Panc1 (cell line): ENCODE measurements at regions not wholly inside any gene's neighbourhood (a gene's known extent, or its start where the extent isn't known, plus 50 kb on each side); places are given as distances from the start of the nearest gene placed in this dataset.
A peak's percentile ranks its signal among the peaks of the same experiment; 100 is the strongest.

ENCODE experiments used
- ATAC-seq: fragments of 200-7000 bp; cut with Tn5 transposase; 2 replicates; pipeline ENCODE4 v1.9.1; 2020; ENCODE audit warnings: mild to moderate bottlenecking, moderate library complexity
- BruUV-seq: library from RNA; stranded (reverse); fragments of 400-500 nt; replicated peaks from 2 replicates; lab custom pipeline; 2021; lab: Mats Ljungman, UMichigan
- CTCF ChIA-PET: fragments of 300-600 bp; sonication (Branson Sonifier 250); formaldehyde crosslinking; loops from one replicate; lab custom pipeline; 2022; ENCODE audit warnings: antibody characterized with exemption; lab: Charles Lee
- POLR2A ChIA-PET: fragments of 300-600 bp; sonication (Branson Sonifier 250); formaldehyde crosslinking; loops from one replicate; lab custom pipeline; 2022; ENCODE audit warnings: antibody characterized with exemption; lab: Charles Lee
- DNase-seq: peaks from one replicate; pipeline ENCODE4 v3.0.0-alpha.2; 2010; ENCODE audit warnings: low read depth, low spot score
- H3K27ac ChIP-seq: 2 replicates; pipeline ENCODE4 v1.5.1; 2011; ENCODE audit warnings: mild to moderate bottlenecking, low read length, inconsistent platforms
- H3K27me3 ChIP-seq: fragments of 200-500 bp; sonication (Bioruptor generic); 2 replicates; pipeline ENCODE4 v1.6.0; 2014; ENCODE audit warnings: low read length, inconsistent platforms; ENCODE audit not compliant: control insufficient read depth, insufficient read depth
- H3K36me3 ChIP-seq: fragments of 200-500 bp; sonication (Bioruptor generic); 2 replicates; pipeline ENCODE4 v1.5.1; 2014; ENCODE audit warnings: inconsistent platforms, mild to moderate bottlenecking, low read length, moderate library complexity; ENCODE audit not compliant: control insufficient read depth, insufficient read depth
- H3K4me1 ChIP-seq: 2 replicates; pipeline ENCODE4 v1.5.1; 2011; ENCODE audit warnings: inconsistent platforms, mild to moderate bottlenecking, low read length, moderate library complexity; ENCODE audit not compliant: control insufficient read depth, insufficient read depth
- H3K4me3 ChIP-seq, 2 experiments: 2 replicates each; pipeline ENCODE4 v1.5.1; 2011 to 2012; ENCODE audit warnings: low read depth in 2 of 2, low read length in 2 of 2, mild to moderate bottlenecking in 2 of 2, inconsistent platforms in 1 of 2, moderate library complexity in 1 of 2
- H3K9me3 ChIP-seq: fragments of 200-500 bp; sonication (Bioruptor generic); 2 replicates; pipeline ENCODE4 v1.5.1; 2014; ENCODE audit warnings: low read depth, mild to moderate bottlenecking, inconsistent platforms, low read length, moderate library complexity; ENCODE audit not compliant: control insufficient read depth, insufficient read depth
- CTCF ChIP-seq: fragments of 450-650 bp; IDR thresholded peaks from 2 replicates; pipeline ENCODE4 v1.5.1; 2017; ENCODE audit warnings: mild to moderate bottlenecking
- POLR2AphosphoS5 ChIP-seq: IDR thresholded peaks from 2 replicates; pipeline ENCODE4 v1.6.1; 2012; ENCODE audit warnings: mild to moderate bottlenecking, low read depth, low read length, moderate library complexity
- REST ChIP-seq, 2 experiments: IDR thresholded peaks; 2 replicates each; pipeline ENCODE4 v1.6.1; 2011 to 2012; ENCODE audit warnings: low read depth in 2 of 2, control low read depth in 1 of 2, low read length in 1 of 2, mild to moderate bottlenecking in 1 of 2, moderate library complexity in 1 of 2; ENCODE audit not compliant: insufficient read depth in 1 of 2
- SIN3A ChIP-seq: IDR thresholded peaks from 2 replicates; pipeline ENCODE4 v1.6.1; 2012; ENCODE audit warnings: low read depth, mild to moderate bottlenecking, low read length, moderate library complexity, borderline replicate concordance; ENCODE audit not compliant: insufficient read depth
- TCF7L2 ChIP-seq: IDR thresholded peaks from 2 replicates; pipeline ENCODE4 v1.6.1; 2011; ENCODE audit warnings: mild to moderate bottlenecking, low read depth, low read length, inconsistent platforms
- in situ Hi-C: cut with HindIII; loops from 2 replicates; pipeline ENCODE4 v1.10.0; 2016; ENCODE audit warnings: low sequenced_read_pairs, low pct_unique_long_range_greater_than_20kb
- intact Hi-C: fragments of 100-400 bp; cut with micrococcal nuclease; formaldehyde crosslinking; loops from one replicate; pipeline ENCODE4 v1.10.0; 2022; ENCODE audit not compliant: unreplicated experiment

GRCh38 chr6:71395731-71396409 is 107.3 kb downstream of the OGFRL1 start:
- intact Hi-C loops (no loop called here), in situ Hi-C loops (no loop called here)
- TF ChIP-seq POLR2AphosphoS5 (no peak; the same call in 1 of the 2 replicates), CTCF (no peak), REST (IDR thresholded peaks at IDR 0.05; ENCODE audit: insufficient read depth in 1 of 2, low read depth in 2 of 2, low read length in 1 of 2) (no peak), SIN3A (no peak), TCF7L2 (no peak)
- ChIA-PET CTCF (interaction anchor here (0.6 to 0.8 kb wide), 2 partner anchors 13 to 30 kb away, joined by 3 read pairs; no protein-coding TSS in a partner anchor), POLR2A (interaction anchor here (0.7 kb wide), 1 partner anchor 34 kb away, joined by 3 read pairs; no protein-coding TSS in a partner anchor)
- peaks cover 5% of the 10 kb centered on the region; the same call in 1 of the 2 replicates for H3K36me3 ChIP-seq
- no TSS peak for BruUV-seq
- peak overlapping the region; percentile 70 for H3K27ac ChIP-seq
- peak; percentile 46; the same call in 1 of the 2 replicates for ATAC-seq
- no peak overlapping the region for H3K4me3 ChIP-seq
- no peak for DNase-seq
- no peaks in the 10 kb centered on the region for H3K27me3 ChIP-seq
- H3K9me3 ChIP-seq: no peaks in the 10 kb centered on the region
- peaks cover 75% of the 10 kb centered on the region for H3K4me1 ChIP-seq

- POLR2A ChIA-PET: no interaction called here
- CTCF ChIA-PET: no interaction called here
- no peak for TF ChIP-seq CTCF
- no peak; the same call in 1 of the 2 replicates for TF ChIP-seq POLR2AphosphoS5
- TF ChIP-seq TCF7L2: no peak
- Histone ChIP-seq H3K27me3 (no peaks in the 10 kb centered on the region), H3K36me3 (peaks cover 8% of the 10 kb centered on the region; the same call in 1 of the 2 replicates), H3K9me3 (no peaks in the 10 kb centered on the region), H3K4me3 (no peak overlapping the region), H3K27ac (peak overlapping the region; percentile 51), H3K4me1 (peaks cover 71% of the 10 kb centered on the region)
- no peak for DNase-seq
- no peak for ATAC-seq
- BruUV-seq: no TSS peak
- in situ Hi-C loops (no loop called here), intact Hi-C loops (no loop called here)
Measured at GRCh38 chr6:71396410-71396801, 107.8 kb downstream of the OGFRL1 start.
